Pons (tissue), 1 donor: ENCODE measurements at regions not wholly inside any gene's neighbourhood (a gene's known extent, or its start where the extent isn't known, plus 50 kb on each side); places are given as distances from the start of the nearest gene placed in this dataset.
"Not testable (repeated sequence)": the region's sequence is repeated elsewhere in the genome, so short reads cannot be mapped to it uniquely, and the experiment has no call there.

Experiments used
- DNase-seq: peaks from one replicate; pipeline ENCODE4 v3.0.0-alpha.2; 2016; ENCODE audit warnings: low spot score

- no peak for DNase-seq
Observed at GRCh38 chr11:69869311-69869939, 50.2 kb upstream of the FGF3 start.

- DNase-seq, result no peak
Observed at GRCh38 chr11:69870766-69871165, 51.5 kb upstream of the FGF3 start.

GRCh38 chr11:69873166-69874077 is 54.2 kb upstream of the FGF3 start:
- DNase-seq, result no peak

- no peak for DNase-seq
Observed at GRCh38 chr11:69874178-69874983, 55.2 kb upstream of the FGF3 start.

- DNase-seq, result no peak
Observed at GRCh38 chr11:69874984-69875624, 55.9 kb upstream of the FGF3 start.

- no peak for DNase-seq
Observed at GRCh38 chr11:69876013-69876412, 56.8 kb upstream of the FGF3 start.

- no peak for DNase-seq
Observed at GRCh38 chr11:69877235-69877634, 58.0 kb upstream of the FGF3 start.

- not testable (repeated sequence) for DNase-seq
Observed at GRCh38 chr11:69877704-69878103, 58.5 kb upstream of the FGF3 start.

- DNase-seq, result no peak
Observed at GRCh38 chr11:69878144-69878883, 59.1 kb upstream of the FGF3 start.

GRCh38 chr11:69878927-69879728 is 59.9 kb upstream of the FGF3 start:
- DNase-seq, result no peak

GRCh38 chr11:69879729-69880005 is 60.5 kb upstream of the FGF3 start:
- DNase-seq, result no peak

- no peak for DNase-seq
Observed at GRCh38 chr11:69880041-69880825, 61.0 kb upstream of the FGF3 start.

GRCh38 chr11:69880826-69881445 is 61.7 kb upstream of the FGF3 start:
- no peak for DNase-seq

GRCh38 chr11:69881467-69882269 is 62.5 kb upstream of the FGF3 start:
- no peak for DNase-seq

- no peak for DNase-seq
Observed at GRCh38 chr11:69882270-69882608, 63.0 kb upstream of the FGF3 start.

- DNase-seq, result no peak
Observed at GRCh38 chr11:69883292-69884255, 64.4 kb upstream of the FGF3 start.

- DNase-seq, result no peak
Observed at GRCh38 chr11:69884286-69884685, 65.1 kb upstream of the FGF3 start.

- DNase-seq, result no peak
Observed at GRCh38 chr11:69884751-69885150, 65.5 kb upstream of the FGF3 start.
